Stomach (tissue), 4 donors: ENCODE measurements at regions not wholly inside any gene's neighbourhood (a gene's known extent, or its start where the extent isn't known, plus 50 kb on each side); places are given as distances from the start of the nearest gene placed in this dataset.

Source experiments
- CTCF ChIP-seq, 7 experiments: fragments of 450-650 bp in 4 of 7; fragments of 200-600 bp in 3 of 7; sonication (generic) in 3 of 7; IDR thresholded peaks; one replicate each; pipeline ENCODE4 v1.5.1; 2016 to 2019; ENCODE audit warnings: antibody characterized with exemption in 7 of 7, control low read depth in 2 of 7, mild to moderate bottlenecking in 1 of 7
- EP300 ChIP-seq: sonication (generic); formaldehyde crosslinking; IDR thresholded peaks from one replicate; pipeline ENCODE4 v1.6.1; 2017; ENCODE audit warnings: antibody characterized with exemption

DNA sequence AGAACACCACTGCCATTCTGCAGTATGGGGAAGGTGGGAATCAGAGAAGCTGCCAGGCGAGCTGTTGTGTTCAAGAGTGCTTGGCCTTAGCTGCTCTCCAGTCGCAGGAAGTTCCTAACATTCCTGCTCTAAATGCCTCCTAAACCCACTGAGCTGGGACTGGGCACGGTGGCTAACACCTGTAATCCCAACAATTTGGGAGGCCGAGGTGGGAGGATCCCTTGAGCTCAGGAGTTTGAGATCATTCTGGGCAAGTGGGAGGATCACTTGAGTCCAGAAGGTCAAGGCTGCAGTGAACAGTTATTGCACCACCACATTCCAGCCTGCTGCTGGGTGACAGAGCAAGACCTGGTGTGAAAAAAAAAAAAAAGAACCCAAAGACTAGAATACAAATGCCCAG lies 690.3 kb upstream of the FAM241A start:
- TF ChIP-seq CTCF (IDR thresholded peaks at IDR 0.05): no peak
- TF ChIP-seq EP300: no peak
